ENCODE measurements at regions not wholly inside any gene's neighbourhood (a gene's known extent, or its start where the extent isn't known, plus 50 kb on each side); places are given as distances from the start of the nearest gene placed in this dataset.

- Histone ChIP-seq H3K4me3 (replicated peaks; ENCODE audit: low read depth, low read length) (no peak overlapping the region), H3K36me3 (ENCODE audit: control insufficient read depth, insufficient read depth, low read length) (no peaks in the 10 kb centered on the region), H3K27me3 (replicated peaks; ENCODE audit: control insufficient read depth, insufficient read depth, low read length) (no peaks in the 10 kb centered on the region)
- no peak for DNase-seq (ENCODE audit: extremely low read depth, insufficient read length)
- TF ChIP-seq, protein P1, sequence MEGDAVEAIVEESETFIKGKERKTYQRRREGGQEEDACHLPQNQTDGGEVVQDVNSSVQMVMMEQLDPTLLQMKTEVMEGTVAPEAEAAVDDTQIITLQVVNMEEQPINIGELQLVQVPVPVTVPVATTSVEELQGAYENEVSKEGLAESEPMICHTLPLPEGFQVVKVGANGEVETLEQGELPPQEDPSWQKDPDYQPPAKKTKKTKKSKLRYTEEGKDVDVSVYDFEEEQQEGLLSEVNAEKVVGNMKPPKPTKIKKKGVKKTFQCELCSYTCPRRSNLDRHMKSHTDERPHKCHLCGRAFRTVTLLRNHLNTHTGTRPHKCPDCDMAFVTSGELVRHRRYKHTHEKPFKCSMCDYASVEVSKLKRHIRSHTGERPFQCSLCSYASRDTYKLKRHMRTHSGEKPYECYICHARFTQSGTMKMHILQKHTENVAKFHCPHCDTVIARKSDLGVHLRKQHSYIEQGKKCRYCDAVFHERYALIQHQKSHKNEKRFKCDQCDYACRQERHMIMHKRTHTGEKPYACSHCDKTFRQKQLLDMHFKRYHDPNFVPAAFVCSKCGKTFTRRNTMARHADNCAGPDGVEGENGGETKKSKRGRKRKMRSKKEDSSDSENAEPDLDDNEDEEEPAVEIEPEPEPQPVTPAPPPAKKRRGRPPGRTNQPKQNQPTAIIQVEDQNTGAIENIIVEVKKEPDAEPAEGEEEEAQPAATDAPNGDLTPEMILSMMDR (IDR thresholded peaks at IDR 0.05; ENCODE audit: insufficient read depth, low read length, poor library complexity, severe bottlenecking) = no peak
These were observed 62.3 kb upstream of the PAGE3 start for GRCh38 chrX:55326985-55327384.

- TF ChIP-seq, protein P1 (IDR thresholded peaks at IDR 0.05; ENCODE audit: insufficient read depth, low read length, poor library complexity, severe bottlenecking) = no peak
- no peaks in the 10 kb centered on the region for H3K36me3 ChIP-seq (ENCODE audit: control insufficient read depth, insufficient read depth, low read length)
- no peaks in the 10 kb centered on the region for H3K27me3 ChIP-seq (replicated peaks; ENCODE audit: control insufficient read depth, insufficient read depth, low read length)
- DNase-seq (ENCODE audit: extremely low read depth, insufficient read length) = no peak
- no peak overlapping the region for H3K4me3 ChIP-seq (replicated peaks; ENCODE audit: low read depth, low read length)
These were observed 70.6 kb upstream of the PAGE3 start for GRCh38 chrX:55335296-55335695.

- TF ChIP-seq, protein P1 (IDR thresholded peaks at IDR 0.05; ENCODE audit: insufficient read depth, low read length, poor library complexity, severe bottlenecking) = no peak
These were observed 71.5 kb upstream of the PAGE3 start for GRCh38 chrX:55336176-55336575.

GRCh38 chrX:55340896-55341433 is 76.2 kb upstream of the PAGE3 start:
- H3K36me3 ChIP-seq (ENCODE audit: control insufficient read depth, insufficient read depth, low read length) = no peaks in the 10 kb centered on the region
- DNase-seq (ENCODE audit: extremely low read depth, insufficient read length) = no peak
- TF ChIP-seq, protein P1 (IDR thresholded peaks at IDR 0.05; ENCODE audit: insufficient read depth, low read length, poor library complexity, severe bottlenecking) = no peak
- H3K4me3 ChIP-seq (replicated peaks; ENCODE audit: low read depth, low read length) = no peak overlapping the region
- no peaks in the 10 kb centered on the region for H3K27me3 ChIP-seq (replicated peaks; ENCODE audit: control insufficient read depth, insufficient read depth, low read length)

More at GRCh38 chrX:55336176-55336575, 71.5 kb upstream of the PAGE3 start:
- H3K27me3 ChIP-seq (replicated peaks; ENCODE audit: control insufficient read depth, insufficient read depth, low read length) = no peaks in the 10 kb centered on the region
- no peak overlapping the region for H3K4me3 ChIP-seq (replicated peaks; ENCODE audit: low read depth, low read length)
- DNase-seq (ENCODE audit: extremely low read depth, insufficient read length) = no peak
- no peaks in the 10 kb centered on the region for H3K36me3 ChIP-seq (ENCODE audit: control insufficient read depth, insufficient read depth, low read length)

- H3K27me3 ChIP-seq (replicated peaks; ENCODE audit: control insufficient read depth, insufficient read depth, low read length) = no peaks in the 10 kb centered on the region
- no peak for DNase-seq (ENCODE audit: extremely low read depth, insufficient read length)
- H3K36me3 ChIP-seq (ENCODE audit: control insufficient read depth, insufficient read depth, low read length) = no peaks in the 10 kb centered on the region
- TF ChIP-seq, protein P1 (IDR thresholded peaks at IDR 0.05; ENCODE audit: insufficient read depth, low read length, poor library complexity, severe bottlenecking) = peak; percentile 69
- no peak overlapping the region for H3K4me3 ChIP-seq (replicated peaks; ENCODE audit: low read depth, low read length)
These were observed 78.1 kb upstream of the PAGE3 start for GRCh38 chrX:55342533-55343501.

Data from GM06990 (cell line).